NCI-H510A treated with DMSO at 0.1 percent for 48 hours (cell line): ENCODE measurements at regions not wholly inside any gene's neighbourhood (a gene's known extent, or its start where the extent isn't known, plus 50 kb on each side); places are given as distances from the start of the nearest gene placed in this dataset.

ENCODE experiments used
- DNase-seq: peaks from one replicate; lab custom pipeline; 2025; lab: John Stamatoyannopoulos, UW

DNA sequence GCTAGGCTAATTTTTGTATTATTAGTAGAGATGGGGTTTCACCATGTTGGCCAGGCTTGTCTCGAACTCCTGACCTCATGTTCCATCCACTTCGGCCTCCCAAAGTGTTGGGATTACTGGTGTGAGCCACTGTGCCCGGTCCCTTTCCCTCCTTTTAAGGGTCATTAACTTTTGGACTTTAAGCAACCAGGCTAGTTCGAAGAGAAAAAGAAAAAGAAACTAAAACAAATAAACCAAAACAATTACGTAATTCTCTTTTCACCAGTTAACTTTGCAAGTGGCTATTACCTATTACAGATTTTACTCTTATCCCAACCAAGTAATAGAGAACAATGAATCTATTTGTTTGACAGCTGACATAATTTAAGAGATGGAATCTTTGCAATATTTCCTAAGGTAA is 72.8 kb upstream of the SEMA3C start:
- no peak for DNase-seq

- no peak for DNase-seq
Observed at GRCh38 chr7:80984619-80985018, 65.8 kb upstream of the SEMA3C start.

DNA sequence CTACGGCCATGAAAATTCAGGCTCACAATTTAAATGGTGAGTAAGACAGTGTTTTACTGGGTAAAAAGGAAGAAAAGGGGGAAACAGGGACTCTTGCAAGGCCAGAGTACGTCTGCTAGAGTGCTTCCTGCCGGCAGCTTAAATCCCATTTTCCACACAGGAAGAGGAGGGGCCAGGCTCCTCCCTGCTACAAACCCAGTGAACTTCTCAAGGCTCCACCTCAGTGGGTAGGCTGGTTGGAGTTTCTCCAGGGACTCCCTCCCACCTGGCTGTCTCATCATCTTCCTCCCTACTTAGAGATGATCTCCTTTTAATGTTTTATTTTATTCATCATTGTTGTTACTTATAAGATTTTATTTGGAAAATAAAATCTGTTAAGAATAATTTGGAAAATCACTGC is 62.6 kb upstream of the SEMA3C start:
- DNase-seq: no peak

GRCh38 chr7:80977751-80978150 is 58.9 kb upstream of the SEMA3C start:
- DNase-seq: no peak

- no peak for DNase-seq
Observed at GRCh38 chr7:80974396-80975358, 55.8 kb upstream of the SEMA3C start.

GRCh38 chr7:80971225-80971624 is 52.4 kb upstream of the SEMA3C start:
- no peak for DNase-seq
